MM.1S (cell line): ENCODE measurements at regions not wholly inside any gene's neighbourhood (a gene's known extent, or its start where the extent isn't known, plus 50 kb on each side); places are given as distances from the start of the nearest gene placed in this dataset.

Source experiments
- CTCF ChIP-seq: fragments of 300-600 bp; sonication (generic); IDR thresholded peaks from 2 replicates; pipeline ENCODE4 v1.5.1; 2016; ENCODE audit warnings: antibody characterized with exemption, low read length, mixed read lengths
- EZH2 ChIP-seq: fragments of 300-600 bp; sonication (generic); optimal IDR thresholded peaks from 2 replicates; pipeline ENCODE3; 2017; ENCODE audit warnings: low read depth, mild to moderate bottlenecking, antibody characterized with exemption, low read length, mixed read lengths
- EZH2phosphoT487 ChIP-seq: fragments of 300-600 bp; sonication (generic); IDR thresholded peaks from 2 replicates; pipeline ENCODE4 v1.6.1; 2018; ENCODE audit warnings: antibody characterized with exemption, low read length

DNA sequence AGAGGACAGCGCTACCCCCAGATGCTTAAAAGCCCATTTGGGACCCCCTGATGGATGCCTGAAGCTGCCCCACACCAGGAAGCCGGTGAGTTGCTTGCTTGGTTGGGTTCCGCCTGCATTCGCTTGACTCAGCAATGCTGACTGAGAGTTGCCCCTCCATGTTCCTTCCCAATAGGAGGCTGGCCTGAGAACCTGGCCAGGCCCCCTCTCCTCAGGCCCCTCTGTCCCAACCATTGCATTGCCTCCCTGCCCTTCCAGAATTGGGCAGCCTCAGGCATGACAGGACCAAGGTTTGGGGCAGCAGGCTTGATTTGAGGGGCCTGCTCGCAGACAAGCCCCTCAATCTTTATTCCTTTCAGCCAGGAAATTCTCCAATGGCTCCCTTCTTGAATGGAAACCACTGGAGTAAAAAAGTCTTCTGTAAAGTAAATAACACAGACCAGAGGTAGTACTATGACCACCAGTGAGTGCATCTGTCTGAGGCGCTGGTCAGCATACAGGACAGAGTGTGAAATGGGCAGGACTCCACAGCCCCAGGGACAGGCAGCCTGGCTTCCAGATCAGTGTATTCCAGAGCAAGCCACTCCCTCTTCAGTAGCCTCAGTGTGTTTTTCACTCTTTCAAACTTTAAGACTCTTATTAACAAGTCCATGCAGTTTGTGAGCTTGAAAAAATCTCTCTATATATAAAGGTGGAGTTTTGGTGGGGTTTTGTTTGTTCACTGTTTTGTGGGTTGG lies 104.7 kb downstream of the C1QL2 start:
- TF ChIP-seq EZH2phosphoT487 (no peak), CTCF (no peak), EZH2 (no peak)
